ENCODE measurements at regions not wholly inside any gene's neighbourhood (a gene's known extent, or its start where the extent isn't known, plus 50 kb on each side); places are given as distances from the start of the nearest gene placed in this dataset.

- TF ChIP-seq POLR2AphosphoS5 (IDR thresholded peaks at IDR 0.05; ENCODE audit: borderline replicate concordance, low read depth, low read length): no peak
- TF ChIP-seq EZH2 (IDR thresholded peaks at IDR 0.05): no peak
- no peak for TF ChIP-seq FOXP2 (optimal IDR thresholded peaks at IDR 0.05; ENCODE audit: control extremely low read depth, extremely low read length, insufficient read depth)
Measured at GRCh38 chr6:131460614-131461000, 112.4 kb upstream of the ARG1 start.
